SK-N-SH (cell line): ENCODE measurements at regions not wholly inside any gene's neighbourhood (a gene's known extent, or its start where the extent isn't known, plus 50 kb on each side); places are given as distances from the start of the nearest gene placed in this dataset.

Source experiments
- CTCF ChIA-PET: fragments of 300-600, 350-600 bp; formaldehyde crosslinking; extraction: SDS; loops from one replicate; lab custom pipeline; 2021; lab: Yijun Ruan, JAX
- POLR2A ChIA-PET: fragments of 350-600 bp; sonication (Branson Sonifier 250); formaldehyde crosslinking; extraction: SDS; loops from one replicate; lab custom pipeline; 2020; ENCODE audit warnings: antibody characterized with exemption, inconsistent platforms; lab: Yijun Ruan, JAX
- DNase-seq: peaks from one replicate; pipeline ENCODE4 v3.0.0; 2012
- H2AFZ ChIP-seq: fragments of 200-600 bp; sonication (generic); 2 replicates; pipeline ENCODE4 v1.8.1; 2016; ENCODE audit warnings: antibody characterized with exemption, mild to moderate bottlenecking, low read depth
- H3F3A ChIP-seq: fragments of 200-600 bp; sonication (generic); replicated peaks from 2 replicates; pipeline ENCODE3; 2016; ENCODE audit warnings: antibody characterized with exemption, mild to moderate bottlenecking; ENCODE audit not compliant: insufficient read depth
- H3K27ac ChIP-seq, 2 experiments: fragments of 200-500 bp in 1 of 2; fragments of 200-600 bp in 1 of 2; sonication (Bioruptor generic) in 1 of 2; sonication (generic), shearing (Covaris generic) in 1 of 2; 2 replicates each; pipeline versions ENCODE4 v1.5.1 to v1.6.1; 2014 to 2016; ENCODE audit warnings: low read depth in 2 of 2, inconsistent platforms in 1 of 2, low read length in 1 of 2, mild to moderate bottlenecking in 1 of 2, mixed read lengths in 1 of 2
- H3K27me3 ChIP-seq: fragments of 200-600 bp; sonication (generic), shearing (Covaris generic); 2 replicates; pipeline ENCODE4 v1.6.1; 2016; ENCODE audit warnings: mixed run types; ENCODE audit not compliant: insufficient read depth
- H3K36me3 ChIP-seq, 2 experiments: fragments of 200-500 bp in 1 of 2; fragments of 200-600 bp in 1 of 2; sonication (Bioruptor generic) in 1 of 2; sonication (generic) in 1 of 2; replicated peaks in 1 of 2; 2 replicates each; pipeline versions ENCODE3 to v1.5.1; 2014 to 2016; ENCODE audit warnings: low read length in 1 of 2, mild to moderate bottlenecking in 1 of 2; ENCODE audit not compliant: insufficient read depth in 2 of 2, control insufficient read depth in 1 of 2
- H3K4me1 ChIP-seq, 2 experiments: fragments of 200-500 bp in 1 of 2; fragments of 200-600 bp in 1 of 2; sonication (Bioruptor generic) in 1 of 2; sonication (generic), shearing (Covaris generic) in 1 of 2; 2 replicates each; pipeline versions ENCODE4 v1.5.1 to v1.6.1; 2014 to 2016; ENCODE audit warnings: low read depth in 1 of 2, low read length in 1 of 2, mixed run types in 1 of 2; ENCODE audit not compliant: insufficient read depth in 2 of 2, control insufficient read depth in 1 of 2
- H3K4me2 ChIP-seq: fragments of 200-600 bp; sonication (generic), shearing (Covaris generic); 2 replicates; pipeline ENCODE4 v1.6.1; 2017; ENCODE audit warnings: mixed run types
- H3K4me3 ChIP-seq, 2 experiments: fragments of 200-500 bp in 1 of 2; fragments of 200-600 bp in 1 of 2; sonication (Bioruptor generic) in 1 of 2; sonication (generic), shearing (Covaris generic) in 1 of 2; 2 replicates each; pipeline versions ENCODE4 v1.5.1 to v1.8.1; 2014 to 2016; ENCODE audit warnings: low read depth in 2 of 2, inconsistent platforms in 1 of 2, low read length in 1 of 2, mild to moderate bottlenecking in 1 of 2, mixed read lengths in 1 of 2, moderate library complexity in 1 of 2
- H3K79me2 ChIP-seq: fragments of 200-600 bp; sonication (generic); 2 replicates; pipeline ENCODE4 v1.8.1; 2017; ENCODE audit warnings: mild to moderate bottlenecking; ENCODE audit not compliant: insufficient read depth
- H3K9ac ChIP-seq: fragments of 200-600 bp; sonication (generic); 2 replicates; pipeline ENCODE4 v1.6.1; 2017; ENCODE audit warnings: mixed run types
- H3K9me2 ChIP-seq: fragments of 200-600 bp; sonication (generic); 2 replicates; pipeline ENCODE4 v1.6.1; 2017; ENCODE audit warnings: mixed run types
- H3K9me3 ChIP-seq: fragments of 200-600 bp; sonication (generic); 2 replicates; pipeline ENCODE4 v1.6.1; 2017; ENCODE audit warnings: mixed run types, mild to moderate bottlenecking, moderate library complexity
- H4K20me1 ChIP-seq: fragments of 200-600 bp; sonication (generic); 2 replicates; pipeline ENCODE4 v1.6.1; 2017; ENCODE audit warnings: mild to moderate bottlenecking, mixed run types; ENCODE audit not compliant: insufficient read depth
- EZH2phosphoT487 ChIP-seq: fragments of 200-600 bp; sonication (generic); IDR thresholded peaks from 2 replicates; pipeline ENCODE4 v1.6.1; 2017; ENCODE audit warnings: low read depth, mixed run types, mild to moderate bottlenecking, antibody characterized with exemption, moderate library complexity, borderline replicate concordance
- FOXM1 ChIP-seq: IDR thresholded peaks from 2 replicates; pipeline ENCODE4 v1.4.0; 2012; ENCODE audit warnings: low read depth, mild to moderate bottlenecking
- GABPA ChIP-seq: IDR thresholded peaks from 2 replicates; pipeline ENCODE4 v1.4.0; 2012; ENCODE audit warnings: low read depth, mild to moderate bottlenecking
- MEF2A ChIP-seq: IDR thresholded peaks from 2 replicates; pipeline ENCODE4 v1.4.0; 2012; ENCODE audit warnings: low read depth, borderline replicate concordance
- MXI1 ChIP-seq: IDR thresholded peaks from 2 replicates; pipeline ENCODE4 v1.6.1; 2012; ENCODE audit warnings: mild to moderate bottlenecking, low read depth, low read length, improper control_type of control experiment
- NFIC ChIP-seq: IDR thresholded peaks from 2 replicates; pipeline ENCODE4 v1.4.0; 2012; ENCODE audit warnings: borderline replicate concordance
- NRF1 ChIP-seq: IDR thresholded peaks from 2 replicates; pipeline ENCODE4 v1.6.1; 2012; ENCODE audit warnings: low read depth, mild to moderate bottlenecking, low read length
- RAD21 ChIP-seq: IDR thresholded peaks from 2 replicates; pipeline ENCODE4 v1.6.1; 2012; ENCODE audit warnings: mild to moderate bottlenecking, low read length
- RCOR1 ChIP-seq: fragments of 150-350 bp; IDR thresholded peaks from 2 replicates; pipeline ENCODE4 v1.6.1; 2017; ENCODE audit warnings: antibody characterized with exemption, low read length
- TAF1 ChIP-seq: IDR thresholded peaks from 2 replicates; pipeline ENCODE4 v1.6.1; 2012; ENCODE audit warnings: low read depth, mild to moderate bottlenecking, low read length, moderate library complexity, borderline replicate concordance
- TCF12 ChIP-seq: IDR thresholded peaks from 2 replicates; pipeline ENCODE4 v1.4.0; 2012
- WGBS: methylation state at CpG from one replicate; pipeline ENCODE4 v1.1.6; 2017; ENCODE audit warnings: low lambda C conversion rate; 5-methylcytosine and 5-hydroxymethylcytosine counted together
- TF ChIP-seq, protein P1 (sequence below): fragments of 150-350 bp; IDR thresholded peaks from 2 replicates; pipeline ENCODE4 v1.6.1; 2017; ENCODE audit warnings: antibody characterized with exemption, low read length, low read depth, borderline replicate concordance
- TF ChIP-seq, protein P2 (sequence below): IDR thresholded peaks from 2 replicates; pipeline ENCODE4 v1.6.1; 2012; ENCODE audit warnings: mild to moderate bottlenecking, low read depth, low read length, moderate library complexity
- TF ChIP-seq, protein P3 (sequence below): IDR thresholded peaks from 2 replicates; pipeline ENCODE4 v1.4.0; 2012; ENCODE audit warnings: low read depth

DNA sequence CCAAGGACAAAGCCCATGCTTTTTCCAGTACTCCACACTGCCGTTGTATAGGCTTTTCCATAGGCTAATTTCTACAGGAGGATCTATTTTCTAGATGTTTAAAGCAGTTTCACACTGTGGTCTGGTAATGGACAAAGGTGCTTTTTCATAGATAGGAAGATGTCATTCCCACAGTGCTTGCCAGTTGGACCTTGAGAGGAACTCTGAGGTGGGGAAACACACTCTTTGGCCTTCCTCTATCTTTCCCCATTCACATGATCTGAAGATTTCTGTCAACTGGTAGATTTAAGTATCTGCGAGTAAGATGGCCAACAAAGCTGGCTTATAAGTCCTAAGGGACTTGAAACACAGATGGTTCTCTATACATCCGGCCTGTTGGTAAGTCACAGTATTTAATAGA, 477.3 kb downstream of the UTRN start (continued):
- TF ChIP-seq, protein P1, sequence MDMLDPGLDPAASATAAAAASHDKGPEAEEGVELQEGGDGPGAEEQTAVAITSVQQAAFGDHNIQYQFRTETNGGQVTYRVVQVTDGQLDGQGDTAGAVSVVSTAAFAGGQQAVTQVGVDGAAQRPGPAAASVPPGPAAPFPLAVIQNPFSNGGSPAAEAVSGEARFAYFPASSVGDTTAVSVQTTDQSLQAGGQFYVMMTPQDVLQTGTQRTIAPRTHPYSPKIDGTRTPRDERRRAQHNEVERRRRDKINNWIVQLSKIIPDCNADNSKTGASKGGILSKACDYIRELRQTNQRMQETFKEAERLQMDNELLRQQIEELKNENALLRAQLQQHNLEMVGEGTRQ: no peak
- TF ChIP-seq GABPA (no peak), MXI1 (no peak), RAD21 (no peak)

DNA sequence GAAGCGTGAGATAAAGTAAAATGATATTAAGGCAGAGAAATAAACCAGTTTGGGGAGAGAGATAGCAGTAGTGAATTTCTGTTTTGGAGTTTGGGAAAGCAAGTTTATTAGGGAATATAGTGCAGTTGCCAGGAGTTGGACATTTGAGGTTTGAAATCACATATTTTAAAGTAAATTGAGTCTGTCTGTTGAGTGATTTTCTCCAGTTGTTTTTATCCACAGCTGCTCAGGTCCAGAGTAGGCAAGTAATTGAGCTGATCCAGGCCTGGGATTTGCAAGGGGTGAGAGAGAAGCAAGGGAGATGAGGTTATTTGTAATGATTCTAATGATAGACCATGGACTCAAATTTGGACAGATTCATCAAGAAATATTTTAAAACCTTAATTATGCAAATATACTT, 481.9 kb downstream of the UTRN start:
- no peaks in the 10 kb centered on the region for H3K79me2 ChIP-seq
- H3K4me2 ChIP-seq: no peak overlapping the region
- no peak overlapping the region for H3K27ac ChIP-seq
- no peaks in the 10 kb centered on the region for H3K27me3 ChIP-seq
- TF ChIP-seq RAD21 (no peak), NFIC (no peak), GABPA (no peak), MEF2A (no peak), EZH2phosphoT487 (no peak), FOXM1 (no peak), TCF12 (no peak), NRF1 (no peak), RCOR1 (no peak), TAF1 (no peak)
- TF ChIP-seq, protein P2, sequence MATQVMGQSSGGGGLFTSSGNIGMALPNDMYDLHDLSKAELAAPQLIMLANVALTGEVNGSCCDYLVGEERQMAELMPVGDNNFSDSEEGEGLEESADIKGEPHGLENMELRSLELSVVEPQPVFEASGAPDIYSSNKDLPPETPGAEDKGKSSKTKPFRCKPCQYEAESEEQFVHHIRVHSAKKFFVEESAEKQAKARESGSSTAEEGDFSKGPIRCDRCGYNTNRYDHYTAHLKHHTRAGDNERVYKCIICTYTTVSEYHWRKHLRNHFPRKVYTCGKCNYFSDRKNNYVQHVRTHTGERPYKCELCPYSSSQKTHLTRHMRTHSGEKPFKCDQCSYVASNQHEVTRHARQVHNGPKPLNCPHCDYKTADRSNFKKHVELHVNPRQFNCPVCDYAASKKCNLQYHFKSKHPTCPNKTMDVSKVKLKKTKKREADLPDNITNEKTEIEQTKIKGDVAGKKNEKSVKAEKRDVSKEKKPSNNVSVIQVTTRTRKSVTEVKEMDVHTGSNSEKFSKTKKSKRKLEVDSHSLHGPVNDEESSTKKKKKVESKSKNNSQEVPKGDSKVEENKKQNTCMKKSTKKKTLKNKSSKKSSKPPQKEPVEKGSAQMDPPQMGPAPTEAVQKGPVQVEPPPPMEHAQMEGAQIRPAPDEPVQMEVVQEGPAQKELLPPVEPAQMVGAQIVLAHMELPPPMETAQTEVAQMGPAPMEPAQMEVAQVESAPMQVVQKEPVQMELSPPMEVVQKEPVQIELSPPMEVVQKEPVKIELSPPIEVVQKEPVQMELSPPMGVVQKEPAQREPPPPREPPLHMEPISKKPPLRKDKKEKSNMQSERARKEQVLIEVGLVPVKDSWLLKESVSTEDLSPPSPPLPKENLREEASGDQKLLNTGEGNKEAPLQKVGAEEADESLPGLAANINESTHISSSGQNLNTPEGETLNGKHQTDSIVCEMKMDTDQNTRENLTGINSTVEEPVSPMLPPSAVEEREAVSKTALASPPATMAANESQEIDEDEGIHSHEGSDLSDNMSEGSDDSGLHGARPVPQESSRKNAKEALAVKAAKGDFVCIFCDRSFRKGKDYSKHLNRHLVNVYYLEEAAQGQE: no peak
- TF ChIP-seq, protein P3, sequence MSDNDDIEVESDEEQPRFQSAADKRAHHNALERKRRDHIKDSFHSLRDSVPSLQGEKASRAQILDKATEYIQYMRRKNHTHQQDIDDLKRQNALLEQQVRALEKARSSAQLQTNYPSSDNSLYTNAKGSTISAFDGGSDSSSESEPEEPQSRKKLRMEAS: no peak
- TF ChIP-seq, all 33 proteins: peak for 0
- H3K4me1 ChIP-seq: no peaks in the 10 kb centered on the region; a peak in 1 of 4 replicates
- no peak for DNase-seq
- H4K20me1 ChIP-seq: no peaks in the 10 kb centered on the region
- CTCF ChIA-PET: no interaction called here
- POLR2A ChIA-PET: no interaction called here
- H3F3A ChIP-seq: no peaks in the 10 kb centered on the region
- no peaks in the 10 kb centered on the region for H3K9me2 ChIP-seq
- no peak overlapping the region for H3K9ac ChIP-seq
- H3K4me3 ChIP-seq: no peak overlapping the region
- 50% methylated on average over 1 of the region's 1 CpG for WGBS
- no peaks in the 10 kb centered on the region for H3K9me3 ChIP-seq
- no peaks in the 10 kb centered on the region for H3K36me3 ChIP-seq
- no peak overlapping the region for H2AFZ ChIP-seq
